GM13977 (cell line): ENCODE measurements at regions not wholly inside any gene's neighbourhood (a gene's known extent, or its start where the extent isn't known, plus 50 kb on each side); places are given as distances from the start of the nearest gene placed in this dataset.

Experiments
- DNase-seq: peaks from one replicate; pipeline ENCODE4 v3.0.0; 2012; ENCODE audit warnings: low spot score
- CTCF ChIP-seq: IDR thresholded peaks from 2 replicates; pipeline ENCODE4 v1.5.1; 2012; ENCODE audit warnings: mild to moderate bottlenecking, control low read depth; ENCODE audit not compliant: insufficient read depth; ENCODE audit errors: extremely low read depth, missing control alignments
- in situ Hi-C: fragments of 300-500 bp; cut with MboI; formaldehyde crosslinking; loops from one replicate; pipeline ENCODE4 v1.12.0; 2022; ENCODE audit warnings: low sequenced_read_pairs, low pct_unique_long_range_greater_than_20kb, mixed read lengths, inconsistent platforms; ENCODE audit not compliant: unreplicated experiment

GRCh38 chr2:168392024-168392423 is 64.0 kb upstream of the CERS6 start:
- in situ Hi-C loops = no loop called here
- TF ChIP-seq CTCF = no peak
- no peak for DNase-seq

- in situ Hi-C loops = no loop called here
- DNase-seq = no peak
- TF ChIP-seq CTCF = no peak
These were observed 63.3 kb upstream of the CERS6 start for GRCh38 chr2:168392797-168393196.

GRCh38 chr2:168394262-168394661 is 61.8 kb upstream of the CERS6 start:
- no peak for TF ChIP-seq CTCF
- no peak for DNase-seq
- in situ Hi-C loops = no loop called here

- in situ Hi-C loops = no loop called here
- no peak for DNase-seq
- no peak for TF ChIP-seq CTCF
These were observed 59.9 kb upstream of the CERS6 start for GRCh38 chr2:168396131-168396530.

GRCh38 chr2:168397629-168398028 is 58.4 kb upstream of the CERS6 start:
- in situ Hi-C loops = no loop called here
- TF ChIP-seq CTCF = no peak
- no peak for DNase-seq

- no peak for DNase-seq
- no peak for TF ChIP-seq CTCF
- in situ Hi-C loops = no loop called here
These were observed 55.0 kb upstream of the CERS6 start for GRCh38 chr2:168401048-168401556.

GRCh38 chr2:168401771-168402170 is 54.3 kb upstream of the CERS6 start:
- in situ Hi-C loops = no loop called here
- DNase-seq = no peak
- no peak for TF ChIP-seq CTCF
